Daoy (cell line): ENCODE measurements at regions not wholly inside any gene's neighbourhood (a gene's known extent, or its start where the extent isn't known, plus 50 kb on each side); places are given as distances from the start of the nearest gene placed in this dataset.
"Not testable (repeated sequence)": the region's sequence is repeated elsewhere in the genome, so short reads cannot be mapped to it uniquely, and the experiment has no call there.

ENCODE experiments used
- DNase-seq: peaks from one replicate; pipeline ENCODE4 v3.0.0-alpha.2; 2015; ENCODE audit warnings: low read depth

DNA sequence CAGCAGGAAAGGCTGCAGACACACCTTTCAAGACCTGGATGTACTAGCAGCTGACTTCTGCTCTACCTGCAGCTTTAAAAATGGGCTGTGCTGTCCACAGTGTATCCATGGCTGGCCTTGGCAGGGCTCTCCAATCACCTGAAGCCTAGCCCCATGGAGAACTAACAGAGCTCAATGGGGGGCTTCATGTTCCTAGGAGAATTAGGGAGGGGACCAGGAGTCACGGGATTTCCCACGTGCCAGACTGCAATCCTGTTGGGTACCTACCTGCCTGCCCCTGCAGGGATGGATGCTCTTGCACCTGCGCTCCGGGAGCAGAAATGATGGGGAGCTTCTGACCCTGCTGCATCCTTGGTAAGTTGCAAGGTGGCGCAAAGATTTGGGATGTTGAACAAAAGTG lies 462.1 kb downstream of the ICE1 start:
- DNase-seq, result no peak

DNA sequence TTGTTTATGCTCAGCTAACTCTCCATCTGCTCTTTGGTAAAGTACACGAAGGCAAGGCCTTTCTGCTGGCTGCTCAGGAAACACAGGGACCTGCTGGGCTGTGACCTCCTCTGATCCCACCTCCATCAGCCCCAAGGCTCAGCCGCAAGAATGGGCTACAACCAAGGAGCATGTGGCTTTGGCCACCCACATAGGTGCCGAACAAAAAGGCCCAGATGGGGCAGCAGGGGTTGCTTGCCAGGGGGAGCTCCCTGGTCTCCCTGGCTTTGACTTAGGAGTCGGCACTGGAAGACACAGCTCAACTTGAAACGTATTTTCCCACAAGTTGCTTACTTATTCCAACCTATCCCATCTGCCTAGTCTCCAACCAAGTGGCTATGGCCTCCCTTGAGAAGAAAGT lies 461.1 kb downstream of the ICE1 start:
- no peak for DNase-seq

DNA sequence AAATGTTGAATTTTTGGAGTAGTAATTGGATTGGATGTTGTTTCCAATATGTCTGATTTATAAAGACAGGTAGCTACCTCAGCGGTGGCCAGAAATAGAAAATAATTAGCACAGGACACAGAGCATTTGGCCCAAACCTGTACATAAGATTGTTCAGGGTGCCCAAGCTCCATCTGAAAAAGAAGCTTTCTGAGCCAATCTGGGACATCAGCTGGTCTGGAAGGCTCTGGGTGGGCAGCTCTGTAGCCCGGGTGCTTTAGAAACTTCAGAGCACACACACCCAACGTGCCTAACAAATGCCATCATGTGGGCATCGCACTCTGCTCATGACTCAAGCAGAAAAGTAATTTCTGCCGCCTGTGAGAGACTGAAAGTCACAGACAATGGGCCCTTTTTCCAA lies 460.7 kb downstream of the ICE1 start:
- no peak for DNase-seq

DNA sequence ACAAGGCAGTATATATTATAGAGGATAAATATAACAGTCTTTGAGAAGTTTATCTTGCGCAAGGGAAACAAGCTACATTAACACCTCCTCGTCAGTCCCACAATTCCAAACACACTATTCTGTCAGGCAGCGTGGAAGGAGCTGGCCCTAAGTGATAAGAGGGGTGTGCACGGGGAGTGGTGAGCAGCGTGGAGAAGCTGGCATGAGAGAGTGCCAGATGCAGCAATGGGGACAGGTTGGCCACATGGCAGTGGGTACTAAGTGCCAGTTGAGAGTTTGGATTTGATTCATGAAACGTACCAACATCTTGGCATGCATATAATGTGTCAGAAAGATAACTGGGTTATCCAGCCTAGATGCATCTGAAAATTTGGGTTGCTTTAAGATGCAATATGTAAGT lies 460.2 kb downstream of the ICE1 start:
- no peak for DNase-seq

DNA sequence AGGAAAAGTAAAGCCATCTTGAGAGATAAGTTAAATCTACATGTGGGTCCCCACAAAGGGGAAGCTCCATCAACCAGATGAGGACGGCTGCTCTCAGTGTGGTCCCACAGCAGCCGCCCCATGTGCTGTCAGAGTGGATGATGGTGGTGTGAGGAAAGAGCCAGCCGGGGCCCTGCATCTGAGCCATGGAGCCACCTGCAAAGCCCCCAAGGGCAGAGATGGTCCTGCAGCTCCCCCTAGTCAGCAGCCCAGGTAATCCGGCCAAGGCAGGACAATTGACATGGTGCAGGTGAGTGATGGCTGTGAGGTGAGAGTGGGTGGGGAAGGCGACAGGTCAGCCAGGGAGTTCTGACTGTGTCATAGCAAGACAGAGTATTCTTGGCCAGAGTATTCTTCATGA lies 458.8 kb downstream of the ICE1 start:
- DNase-seq, result peak; percentile 11

DNA sequence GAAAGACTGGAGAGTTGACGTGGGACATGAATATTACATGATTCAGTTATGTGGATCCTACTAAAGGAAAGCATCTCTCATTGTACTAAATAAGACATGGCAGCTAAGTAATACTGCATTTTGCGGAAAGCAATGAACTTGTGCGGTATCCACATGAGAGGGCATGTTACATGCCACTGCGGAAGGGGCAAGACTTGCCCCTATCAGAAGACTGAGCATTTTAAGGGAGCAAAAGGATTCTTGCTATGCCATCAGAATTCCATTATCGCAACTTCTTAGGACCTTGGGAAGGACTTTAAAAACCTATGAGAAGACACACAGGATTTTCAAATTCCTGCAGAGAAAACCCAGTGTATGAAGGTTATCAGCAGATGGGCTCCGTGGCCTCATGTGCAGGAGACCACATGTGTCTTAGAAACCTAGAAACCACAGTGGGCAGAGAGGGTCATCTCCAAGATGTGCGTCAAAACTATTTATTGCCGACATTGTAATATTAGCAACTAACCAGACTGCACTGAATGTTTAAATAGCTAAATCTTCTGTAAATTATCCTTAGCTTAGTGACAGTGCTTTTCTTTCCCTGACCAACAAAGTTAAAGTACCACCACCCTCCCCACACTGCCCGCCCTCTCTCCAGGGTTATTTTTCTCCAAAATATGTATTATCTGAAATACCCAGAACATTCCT lies 457.7 kb downstream of the ICE1 start:
- DNase-seq, result no peak

DNA sequence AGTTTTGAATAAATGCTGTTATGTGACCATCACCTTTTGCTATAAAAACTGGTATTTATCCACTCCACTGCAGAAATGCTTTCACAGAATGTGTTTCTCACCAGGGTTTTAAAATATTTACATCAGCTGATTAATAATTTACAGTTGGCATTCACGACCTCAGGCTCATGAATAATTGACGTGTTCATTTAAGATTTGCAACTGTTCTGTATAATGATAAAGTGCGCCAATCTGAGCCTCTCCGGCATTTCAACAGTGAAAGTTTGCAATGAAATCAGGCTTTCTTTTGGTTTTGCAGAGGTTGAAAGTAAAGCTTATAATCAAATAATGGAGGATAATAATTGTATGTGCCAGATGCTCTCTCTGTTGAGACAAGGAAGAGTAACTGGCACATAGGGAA lies 434.9 kb downstream of the ICE1 start:
- no peak for DNase-seq

DNA sequence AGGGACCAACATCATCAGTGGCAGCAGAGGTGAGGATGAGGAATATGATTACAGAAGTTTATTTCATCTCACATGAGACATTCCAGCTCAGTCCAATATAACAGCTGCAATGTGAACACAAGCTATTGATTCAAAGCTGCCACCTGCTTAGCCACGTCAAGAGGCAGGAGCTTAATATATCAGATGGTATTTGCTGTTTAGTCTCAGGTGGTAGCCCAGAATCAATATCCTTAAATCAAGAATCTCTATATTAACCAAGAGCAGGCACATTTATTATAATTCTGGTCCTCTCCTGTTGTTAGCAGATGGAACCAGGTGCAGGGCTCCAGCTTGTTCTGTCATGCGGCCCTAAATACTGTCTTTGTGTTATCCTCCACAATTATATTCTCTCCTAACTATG lies 431.6 kb downstream of the ICE1 start:
- DNase-seq, result no peak

DNA sequence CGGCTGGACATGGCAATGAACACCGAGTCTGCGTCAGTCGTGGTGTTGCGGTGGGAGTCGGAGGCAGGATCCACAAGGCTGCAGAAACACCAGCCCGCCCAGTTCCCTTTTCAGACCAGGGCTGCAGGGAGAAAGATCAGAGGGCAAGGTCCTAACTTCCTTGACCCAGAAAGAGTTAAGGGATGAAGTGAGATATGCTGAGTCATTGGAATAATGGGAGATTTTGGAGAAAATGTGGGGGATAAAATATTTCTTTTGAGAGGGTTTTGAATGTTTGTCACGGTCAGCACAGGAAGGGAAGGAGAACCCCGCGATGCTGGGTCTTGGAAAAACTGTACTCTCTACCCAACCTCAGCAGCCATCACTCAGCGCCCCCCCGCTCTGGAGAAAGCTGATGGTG lies 416.0 kb downstream of the ICE1 start:
- DNase-seq, result peak; percentile 39

DNA sequence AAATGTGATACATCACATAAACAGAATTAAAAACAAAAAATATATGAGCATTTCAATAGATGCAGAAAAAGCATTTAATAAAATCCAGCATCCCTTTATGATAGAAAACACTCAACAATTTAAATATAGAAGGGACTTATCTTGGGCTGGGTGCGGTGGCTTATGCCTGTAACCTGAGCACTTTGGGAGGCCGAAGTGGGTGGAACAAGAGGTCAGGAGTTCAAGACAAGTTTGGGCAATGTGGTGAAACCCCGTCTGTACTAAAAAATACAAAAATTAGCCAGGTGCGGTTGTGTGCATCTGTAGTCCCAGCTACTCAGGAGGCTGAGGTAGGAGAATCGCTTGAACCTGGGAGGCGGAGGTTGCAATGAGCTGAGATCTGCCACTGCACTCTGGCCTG lies 409.1 kb downstream of the ICE1 start:
- not testable (repeated sequence) for DNase-seq

DNA sequence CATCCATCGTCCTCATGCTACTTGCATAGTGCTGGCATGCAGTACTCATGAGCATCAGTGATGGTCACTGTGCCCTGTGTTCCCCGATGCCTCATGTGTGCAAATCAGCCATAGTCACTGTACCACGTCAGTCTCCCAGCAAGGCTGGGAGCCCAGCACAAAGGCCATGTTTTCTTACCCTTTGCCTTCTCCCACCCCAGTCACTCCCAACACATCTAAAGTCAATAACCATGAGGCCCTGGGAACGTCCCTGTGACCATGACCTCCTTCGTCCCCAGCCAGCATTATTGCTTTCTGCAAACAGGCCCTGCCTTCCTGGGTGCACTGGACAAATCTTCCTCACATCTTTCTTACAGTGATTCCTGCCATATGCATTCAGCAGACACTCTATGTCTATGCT lies 406.1 kb downstream of the ICE1 start:
- DNase-seq, result no peak

DNA sequence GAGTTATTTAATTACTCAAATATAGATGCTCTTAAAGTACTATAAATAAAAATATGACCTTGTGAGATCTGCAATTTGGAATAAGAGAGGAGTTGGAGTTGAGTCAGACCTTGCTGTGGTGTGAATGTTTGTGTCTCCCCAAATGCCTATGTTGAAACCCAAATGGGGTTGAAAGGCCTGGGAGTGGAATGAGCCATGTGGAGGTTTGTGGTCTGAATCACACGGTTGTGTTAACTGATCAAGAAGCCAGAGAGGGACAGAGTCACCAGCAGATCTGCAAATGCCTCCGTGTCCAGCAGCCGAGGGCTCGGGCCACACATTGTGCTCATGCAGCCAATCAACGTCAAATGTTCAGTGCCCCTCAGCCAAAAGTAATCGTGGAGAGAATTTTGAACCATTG lies 404.4 kb downstream of the ICE1 start:
- DNase-seq, result peak; percentile 84

DNA sequence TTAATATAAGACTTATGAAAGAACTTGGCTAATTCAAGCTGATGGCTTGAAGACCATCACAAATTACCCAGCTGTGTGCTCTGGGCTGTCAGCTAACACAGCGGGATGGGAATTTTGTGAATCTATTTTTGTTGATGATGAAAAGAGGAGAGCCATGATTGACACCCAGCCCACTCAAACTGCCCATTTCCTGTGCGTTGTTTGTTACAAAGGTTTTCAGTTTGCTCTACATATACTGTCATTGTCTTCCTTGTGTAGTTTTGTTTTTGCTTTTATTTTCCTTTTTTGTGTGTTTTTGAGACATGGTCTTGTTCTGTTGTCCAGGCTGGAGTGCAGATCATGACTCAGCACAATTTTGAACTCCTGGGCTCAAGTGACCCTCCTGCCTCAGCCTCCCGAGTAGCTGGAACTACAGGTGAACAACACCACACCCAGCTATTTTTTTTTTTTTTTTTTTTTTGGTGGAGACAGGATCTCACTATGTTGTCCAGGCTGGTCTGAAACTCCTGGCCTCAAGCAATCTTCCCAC lies 400.3 kb downstream of the ICE1 start:
- no peak for DNase-seq

DNA sequence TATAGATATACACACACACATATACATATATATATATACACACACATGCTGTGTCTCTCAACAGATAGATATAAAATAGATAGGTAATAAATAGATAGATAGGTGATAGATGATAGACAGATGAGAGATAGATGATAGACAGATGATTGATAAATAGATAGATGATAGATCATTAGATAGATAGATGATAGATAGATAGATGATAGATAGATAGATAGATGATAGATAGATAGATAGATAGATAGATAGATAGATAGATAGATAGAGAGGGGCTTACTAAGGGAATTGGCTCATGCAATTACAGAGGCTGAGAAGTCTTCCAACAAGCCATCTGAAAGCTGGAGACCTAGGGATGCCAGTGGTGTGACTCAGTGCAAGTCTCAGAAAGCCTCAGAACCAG lies 394.5 kb downstream of the ICE1 start:
- no peak for DNase-seq

DNA sequence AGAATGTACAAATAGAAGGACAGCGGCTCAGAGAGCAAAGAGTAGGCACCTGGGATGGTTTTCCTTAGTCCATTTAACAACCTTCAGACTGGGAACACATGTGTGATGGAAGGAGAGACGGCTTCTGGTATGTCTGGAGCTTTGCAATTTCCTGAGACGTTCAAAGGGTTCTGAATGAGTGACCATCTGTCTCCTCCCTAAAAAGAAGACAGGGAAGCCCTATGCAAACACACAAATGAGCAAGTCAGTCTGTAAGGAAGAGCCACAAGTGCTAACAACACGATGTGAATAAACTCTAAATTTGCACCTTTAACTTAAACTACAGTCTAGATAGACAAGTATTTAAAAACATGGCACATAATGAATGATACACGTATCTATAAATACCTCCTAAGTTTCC lies 391.0 kb downstream of the ICE1 start:
- DNase-seq, result no peak

DNA sequence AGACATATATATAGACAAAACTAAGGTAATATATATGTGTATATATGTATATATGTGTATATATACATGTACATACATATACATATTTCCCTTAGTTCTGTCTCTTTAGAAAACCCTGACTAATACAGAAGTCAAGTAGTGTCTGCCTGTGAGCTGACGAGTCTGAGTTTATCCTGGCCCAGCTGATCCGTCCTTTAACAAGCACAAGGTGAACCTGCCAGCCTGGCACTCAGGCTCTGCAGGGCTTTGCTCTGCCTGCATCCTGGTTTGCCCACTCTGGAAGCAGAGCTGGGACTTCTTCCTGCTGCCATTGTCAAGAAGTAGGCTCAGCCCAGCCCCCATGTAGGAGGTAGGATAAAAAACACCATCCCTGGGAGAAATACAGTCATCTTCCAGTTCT lies 388.0 kb downstream of the ICE1 start:
- no peak for DNase-seq

DNA sequence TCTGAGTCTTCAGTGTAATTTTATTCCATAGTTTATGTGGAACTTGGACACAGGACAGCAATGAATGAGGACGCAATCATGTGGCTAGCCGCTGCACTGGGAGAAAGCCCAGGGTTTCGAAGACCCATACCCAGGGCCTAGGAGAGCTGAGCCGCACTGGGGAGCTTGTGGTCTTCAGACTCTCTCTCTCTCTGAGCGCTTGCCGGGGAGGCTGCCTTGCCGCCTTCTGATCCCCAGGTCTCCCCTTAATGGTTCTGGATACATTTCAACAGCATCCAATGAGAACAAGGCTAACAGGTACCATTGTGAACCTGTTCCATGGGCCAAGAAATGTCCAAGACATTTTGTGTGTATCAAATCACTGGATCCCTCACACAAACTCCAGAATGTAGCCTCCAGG lies 383.4 kb downstream of the ICE1 start:
- DNase-seq, result no peak

DNA sequence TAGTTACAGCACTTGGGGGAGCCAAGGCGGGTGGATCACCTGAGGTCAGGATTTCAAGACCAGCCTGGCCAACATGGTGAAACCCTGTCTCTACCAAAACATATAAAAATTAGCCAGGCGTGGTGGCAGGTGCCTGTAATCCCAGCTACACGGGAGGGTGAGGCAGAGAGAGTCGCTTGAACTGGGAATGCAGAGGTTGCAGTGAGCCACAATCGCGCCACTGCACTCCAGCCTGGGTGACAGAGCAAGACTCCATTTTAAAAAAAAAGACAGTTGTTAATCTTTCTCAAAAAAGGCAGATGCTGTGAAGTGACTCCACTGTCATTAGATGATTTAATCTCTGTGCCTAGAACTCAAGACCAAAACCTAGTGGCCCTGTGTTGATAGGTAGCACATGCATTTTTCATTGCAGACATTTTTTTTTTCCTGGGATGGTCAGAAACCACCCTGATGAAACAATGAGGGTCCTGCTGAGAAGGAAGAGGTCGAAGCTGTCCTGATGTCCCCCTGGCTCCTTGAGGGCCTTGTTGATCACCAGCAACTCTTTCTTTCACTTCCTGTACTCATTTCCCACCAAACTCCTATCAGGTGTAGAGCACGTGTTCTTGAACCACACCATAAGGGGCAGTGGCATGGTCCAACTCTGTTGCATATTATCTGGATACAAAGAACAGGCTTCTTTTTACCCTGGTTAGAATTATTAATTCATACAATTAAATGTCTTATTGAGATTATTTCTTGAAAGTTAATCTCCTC lies 382.2 kb downstream of the ICE1 start:
- DNase-seq, result no peak

DNA sequence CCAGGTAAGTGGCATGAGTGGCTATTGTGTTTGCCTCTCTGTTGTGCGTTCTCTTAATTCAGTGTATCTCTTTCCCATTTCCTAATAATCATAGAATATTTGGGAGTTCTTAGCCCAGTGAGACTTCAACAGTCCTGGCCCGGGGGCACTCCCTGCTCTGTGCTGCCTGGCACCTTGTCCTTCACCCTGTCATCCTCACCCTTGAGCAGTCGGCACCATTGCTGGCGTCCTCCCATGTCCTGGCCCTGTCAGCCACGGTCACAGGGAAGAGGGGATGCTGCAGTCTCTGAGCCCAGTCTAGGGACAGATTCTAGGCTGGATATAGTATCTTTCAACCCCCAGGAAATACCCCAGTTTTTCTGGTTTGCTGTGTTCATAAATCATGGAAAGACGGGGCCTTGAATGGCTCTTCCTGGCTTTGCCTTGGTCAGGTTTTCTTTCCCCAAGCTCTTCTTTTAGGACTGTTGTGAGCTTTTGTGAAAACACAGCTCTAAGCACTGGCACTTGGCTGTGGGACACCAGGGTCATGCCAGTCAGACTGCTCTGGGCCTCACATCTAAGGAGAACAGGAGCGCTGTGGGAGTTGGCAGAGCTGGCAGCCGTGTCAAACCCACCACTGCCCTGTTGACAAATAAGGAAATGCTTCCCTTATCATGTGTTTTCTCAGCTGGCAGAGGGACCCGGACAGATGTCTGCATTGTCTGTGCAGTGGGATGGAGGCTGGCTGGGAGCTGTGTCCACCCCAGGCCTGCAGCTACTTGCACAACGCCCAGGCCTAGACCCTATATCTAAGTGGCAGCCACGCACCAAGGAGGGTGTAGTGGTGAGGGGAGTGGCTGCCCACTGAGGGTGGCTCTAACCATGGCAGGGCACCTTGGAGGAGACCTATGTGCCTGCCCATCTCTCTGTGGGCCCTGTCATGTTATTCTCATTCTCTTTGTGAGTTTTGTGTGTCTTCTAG lies 378.6 kb downstream of the ICE1 start:
- DNase-seq, result no peak

DNA sequence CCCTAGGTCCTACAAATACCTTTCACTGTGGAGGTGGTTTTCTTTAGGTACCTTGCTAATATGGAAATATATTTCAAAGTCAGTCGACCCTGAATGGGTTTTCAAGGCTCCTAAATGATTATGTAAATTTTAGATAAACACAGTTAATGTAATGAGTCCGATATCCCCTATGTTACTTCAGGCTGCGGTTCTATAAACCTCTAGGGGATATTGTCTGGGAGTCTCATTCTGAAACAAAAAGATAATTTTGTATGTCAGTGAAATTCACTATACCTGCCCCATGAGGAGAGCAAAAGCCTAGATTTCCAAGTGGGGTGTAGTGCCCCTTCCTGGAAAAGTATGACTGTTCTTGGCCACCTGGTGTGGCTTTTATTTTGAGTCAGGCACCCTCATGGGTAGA lies 377.3 kb downstream of the ICE1 start:
- no peak for DNase-seq

DNA sequence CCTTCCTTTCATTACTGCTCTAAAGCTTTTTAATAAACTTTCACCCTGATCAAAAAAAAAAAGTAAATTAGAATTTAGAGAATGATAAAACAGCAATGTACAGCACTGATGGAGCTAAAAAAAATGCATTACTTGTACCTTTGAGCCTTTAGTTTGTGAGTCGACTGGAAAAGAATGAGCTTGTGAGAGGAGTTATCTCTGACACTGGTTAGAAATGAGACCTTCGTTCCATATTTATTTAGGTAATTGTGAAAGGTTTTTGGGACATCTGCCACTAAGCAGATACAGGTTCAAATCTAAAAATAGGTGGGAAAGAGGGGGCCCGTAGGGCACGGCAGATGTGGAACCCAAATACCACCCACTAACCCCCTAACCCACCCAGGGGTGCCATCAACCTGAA lies 376.8 kb downstream of the ICE1 start:
- no peak for DNase-seq

DNA sequence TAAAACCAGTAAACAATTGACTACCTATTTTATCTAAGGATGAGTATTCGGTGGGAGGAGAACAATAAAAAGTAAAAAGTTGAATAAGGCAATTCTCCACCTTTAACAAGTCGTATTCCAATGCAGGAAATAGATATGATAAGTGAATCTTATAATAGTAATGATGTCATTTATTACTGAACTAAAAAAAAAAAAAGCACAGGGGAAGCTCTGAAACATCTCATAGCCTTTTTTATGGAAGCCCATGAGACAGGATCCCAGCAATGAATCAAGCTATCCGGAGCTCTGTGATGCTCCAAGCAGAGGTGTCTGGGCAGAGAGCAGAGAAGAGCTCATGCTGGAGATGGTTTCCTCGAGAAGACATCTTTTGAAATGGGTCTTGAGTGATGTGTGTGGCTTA lies 376.0 kb downstream of the ICE1 start:
- no peak for DNase-seq
